GM23248 (cell line): ENCODE measurements at regions not wholly inside any gene's neighbourhood (a gene's known extent, or its start where the extent isn't known, plus 50 kb on each side); places are given as distances from the start of the nearest gene placed in this dataset.

Source experiments
- EZH2 ChIP-seq: fragments of 200-600 bp; sonication (generic); IDR thresholded peaks from 2 replicates; pipeline ENCODE4 v1.6.1; 2018; ENCODE audit warnings: antibody characterized with exemption, mild to moderate bottlenecking; ENCODE audit not compliant: insufficient read depth, poor library complexity, severe bottlenecking
- EZH2phosphoT487 ChIP-seq: fragments of 200-600 bp; sonication (generic); IDR thresholded peaks from 2 replicates; pipeline ENCODE4 v1.6.1; 2018; ENCODE audit warnings: antibody characterized with exemption, moderate library complexity, mild to moderate bottlenecking, low read depth; ENCODE audit not compliant: insufficient read depth

GRCh38 chr1:30125021-30125820 lies 598.2 kb downstream of the MATN1 start:
- no peak for TF ChIP-seq EZH2phosphoT487
- no peak for TF ChIP-seq EZH2
